ENCODE measurements at regions not wholly inside any gene's neighbourhood (a gene's known extent, or its start where the extent isn't known, plus 50 kb on each side); places are given as distances from the start of the nearest gene placed in this dataset.

GRCh38 chr20:11376420-11376819 is 541.3 kb upstream of the BTBD3 start:
- TF ChIP-seq CTCF (IDR thresholded peaks at IDR 0.05 in 2 of 3, conservative IDR thresholded peaks at IDR 0.05 in 1 of 3; ENCODE audit: control insufficient read depth in 2 of 3, extremely low read depth in 1 of 3, insufficient read depth in 1 of 3, low read depth in 3 of 3, low read length in 3 of 3) (no peak), LARP7 (IDR thresholded peaks at IDR 0.05) (no peak), SP1 (IDR thresholded peaks at IDR 0.05; ENCODE audit: low read depth, low read length) (no peak), BCL3 (IDR thresholded peaks at IDR 0.05; ENCODE audit: borderline replicate concordance, insufficient read depth, low read depth, low read length, poor library complexity, severe bottlenecking) (no peak), CHD1 (IDR thresholded peaks at IDR 0.05; ENCODE audit: low read depth, low read length) (no peak), EZH2 (IDR thresholded peaks at IDR 0.05; ENCODE audit: borderline replicate concordance, control insufficient read depth, low read depth, low read length) (no peak), FOXM1 (IDR thresholded peaks at IDR 0.05; ENCODE audit: low read depth, low read length) (no peak), POLR2A (IDR thresholded peaks at IDR 0.05; ENCODE audit: low read depth, low read length) (no peak), TCF3 (IDR thresholded peaks at IDR 0.05; ENCODE audit: borderline replicate concordance, insufficient read depth, low read depth, low read length) (no peak), NFIC (IDR thresholded peaks at IDR 0.05; ENCODE audit: low read depth, low read length) (no peak), RAD21 (IDR thresholded peaks at IDR 0.05; ENCODE audit: insufficient read depth, low read depth, low read length) (no peak), RBBP5 (conservative IDR thresholded peaks at IDR 0.05) (no peak)

All from GM12878 (cell line).